ENCODE measurements at regions not wholly inside any gene's neighbourhood (a gene's known extent, or its start where the extent isn't known, plus 50 kb on each side); places are given as distances from the start of the nearest gene placed in this dataset.

DNA sequence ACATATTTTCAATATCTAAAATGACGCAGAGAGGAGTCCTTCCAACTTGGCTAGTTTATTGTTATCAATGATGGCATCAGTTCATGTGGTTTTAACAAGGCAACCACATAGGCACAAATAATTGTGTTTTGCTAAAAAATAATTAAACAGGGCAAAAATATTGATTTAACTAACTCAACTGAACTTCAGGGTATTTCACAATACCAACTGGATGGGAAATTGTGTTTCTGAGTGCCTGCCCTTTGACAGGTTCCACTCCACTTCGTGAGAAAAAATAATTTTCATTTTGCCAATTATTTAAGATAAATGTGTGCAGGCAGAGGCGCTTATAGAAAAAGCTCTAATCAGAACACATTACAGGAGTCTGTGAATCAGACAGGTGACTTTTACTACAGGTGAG lies 689.3 kb upstream of the CCDC54 start:
- no peak overlapping the region for H3K4me3 ChIP-seq (ENCODE audit: low read depth, low read length)
- TF ChIP-seq, protein P1, sequence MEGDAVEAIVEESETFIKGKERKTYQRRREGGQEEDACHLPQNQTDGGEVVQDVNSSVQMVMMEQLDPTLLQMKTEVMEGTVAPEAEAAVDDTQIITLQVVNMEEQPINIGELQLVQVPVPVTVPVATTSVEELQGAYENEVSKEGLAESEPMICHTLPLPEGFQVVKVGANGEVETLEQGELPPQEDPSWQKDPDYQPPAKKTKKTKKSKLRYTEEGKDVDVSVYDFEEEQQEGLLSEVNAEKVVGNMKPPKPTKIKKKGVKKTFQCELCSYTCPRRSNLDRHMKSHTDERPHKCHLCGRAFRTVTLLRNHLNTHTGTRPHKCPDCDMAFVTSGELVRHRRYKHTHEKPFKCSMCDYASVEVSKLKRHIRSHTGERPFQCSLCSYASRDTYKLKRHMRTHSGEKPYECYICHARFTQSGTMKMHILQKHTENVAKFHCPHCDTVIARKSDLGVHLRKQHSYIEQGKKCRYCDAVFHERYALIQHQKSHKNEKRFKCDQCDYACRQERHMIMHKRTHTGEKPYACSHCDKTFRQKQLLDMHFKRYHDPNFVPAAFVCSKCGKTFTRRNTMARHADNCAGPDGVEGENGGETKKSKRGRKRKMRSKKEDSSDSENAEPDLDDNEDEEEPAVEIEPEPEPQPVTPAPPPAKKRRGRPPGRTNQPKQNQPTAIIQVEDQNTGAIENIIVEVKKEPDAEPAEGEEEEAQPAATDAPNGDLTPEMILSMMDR (IDR thresholded peaks at IDR 0.05; ENCODE audit: borderline replicate concordance, insufficient read depth, low read depth, low read length): no peak

DNA sequence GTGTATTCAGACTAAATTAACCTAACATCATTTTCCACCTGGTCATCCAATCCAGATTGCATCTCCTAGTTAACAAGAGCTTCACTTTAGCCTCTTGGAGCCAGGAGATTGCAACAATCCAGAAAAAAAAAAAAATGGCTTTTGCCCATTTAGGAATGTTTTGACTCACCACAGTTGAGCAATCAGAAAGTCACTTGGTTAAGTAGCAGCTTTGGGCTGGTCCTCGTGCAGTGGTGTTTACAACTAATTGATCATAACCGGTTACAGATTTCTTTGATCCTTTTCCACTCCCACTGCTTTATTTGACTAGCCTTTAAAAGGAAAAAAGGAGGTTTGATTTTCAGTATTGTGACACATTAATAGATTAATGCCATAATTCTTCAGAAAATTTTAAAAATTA lies 688.8 kb upstream of the CCDC54 start:
- no peak overlapping the region for H3K4me3 ChIP-seq (ENCODE audit: low read depth, low read length)
- TF ChIP-seq, protein P1 (IDR thresholded peaks at IDR 0.05; ENCODE audit: borderline replicate concordance, insufficient read depth, low read depth, low read length): no peak

DNA sequence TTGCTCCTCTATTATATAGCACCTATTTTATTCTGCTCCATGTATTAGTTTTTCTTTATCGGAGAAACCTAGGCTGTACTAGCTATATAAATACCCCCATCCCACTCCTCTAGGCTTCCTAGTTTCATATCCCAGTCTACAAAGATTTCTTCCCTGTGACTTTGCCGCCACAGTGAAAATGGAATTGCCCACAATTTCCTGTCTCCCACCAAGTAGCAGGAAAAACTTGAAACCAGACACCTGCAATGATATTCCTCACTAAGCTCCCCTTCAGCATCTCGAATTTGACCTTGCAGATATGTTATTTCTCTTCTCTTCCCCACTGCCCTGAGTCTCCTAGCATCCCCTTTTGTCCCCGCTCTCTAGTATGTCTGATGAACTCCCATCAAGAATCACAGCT lies 685.8 kb upstream of the CCDC54 start:
- TF ChIP-seq, protein P1 (IDR thresholded peaks at IDR 0.05; ENCODE audit: borderline replicate concordance, insufficient read depth, low read depth, low read length): no peak
- H3K4me3 ChIP-seq (ENCODE audit: low read depth, low read length): no peak overlapping the region

DNA sequence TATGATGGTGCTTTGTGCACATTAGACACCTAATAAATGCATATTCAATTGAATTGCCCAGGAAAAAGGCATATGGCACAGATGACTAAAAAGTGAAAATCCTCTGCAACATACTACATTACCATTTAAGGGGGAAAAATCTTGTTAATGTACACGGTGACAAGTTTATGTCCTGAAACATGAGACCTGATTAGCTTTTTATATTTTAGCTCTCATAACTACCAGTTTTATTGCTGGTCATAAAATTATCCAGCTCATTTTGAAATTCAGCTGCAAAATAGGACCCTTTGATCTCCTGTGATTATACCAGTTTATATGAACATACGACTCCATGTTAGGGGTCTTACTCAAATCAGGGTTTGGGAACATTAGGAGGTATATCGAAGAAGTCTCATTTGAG lies 684.6 kb upstream of the CCDC54 start:
- H3K4me3 ChIP-seq (ENCODE audit: low read depth, low read length): no peak overlapping the region
- TF ChIP-seq, protein P1 (IDR thresholded peaks at IDR 0.05; ENCODE audit: borderline replicate concordance, insufficient read depth, low read depth, low read length): no peak

DNA sequence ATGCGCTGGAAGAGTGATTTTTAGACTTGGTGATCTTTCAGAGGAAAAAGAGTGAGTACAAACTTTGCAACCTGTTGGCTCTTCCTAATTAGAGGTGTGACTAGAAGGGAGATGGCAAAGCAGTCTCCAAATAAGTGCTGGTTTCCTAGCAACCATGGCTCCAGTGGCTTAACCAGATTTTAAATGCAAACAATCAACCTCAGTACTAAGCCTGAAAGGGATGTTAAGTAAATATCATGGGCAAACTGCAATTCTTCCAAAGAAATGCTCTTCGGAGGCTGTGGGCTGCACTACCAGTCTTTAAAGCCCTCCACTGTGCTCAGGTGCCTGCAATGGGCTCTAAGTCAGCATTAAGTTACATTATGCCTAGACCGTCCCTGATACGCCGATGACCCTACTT lies 678.1 kb upstream of the CCDC54 start:
- TF ChIP-seq, protein P1 (IDR thresholded peaks at IDR 0.05; ENCODE audit: borderline replicate concordance, insufficient read depth, low read depth, low read length): no peak
- H3K4me3 ChIP-seq (ENCODE audit: low read depth, low read length): no peak overlapping the region

DNA sequence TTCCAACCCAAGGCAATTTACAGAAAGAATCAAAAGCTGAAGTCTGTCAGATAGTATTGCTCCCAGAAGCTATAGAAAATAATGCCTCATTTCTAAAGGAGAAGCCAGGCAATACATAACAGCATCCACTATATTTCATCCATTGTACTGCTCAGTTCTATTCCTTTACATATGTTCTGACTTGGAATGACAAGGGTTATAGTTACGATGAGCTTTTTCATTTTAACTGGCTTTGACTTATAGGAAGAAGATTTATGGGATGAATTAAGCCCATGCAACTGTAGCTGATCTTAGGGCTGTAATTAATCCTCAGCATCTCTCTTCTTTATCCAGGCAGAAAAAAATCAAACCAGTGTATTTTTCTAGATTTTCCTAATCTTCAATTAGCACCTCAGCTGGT lies 676.3 kb upstream of the CCDC54 start:
- TF ChIP-seq, protein P1 (IDR thresholded peaks at IDR 0.05; ENCODE audit: borderline replicate concordance, insufficient read depth, low read depth, low read length): no peak
- no peak overlapping the region for H3K4me3 ChIP-seq (ENCODE audit: low read depth, low read length)

DNA sequence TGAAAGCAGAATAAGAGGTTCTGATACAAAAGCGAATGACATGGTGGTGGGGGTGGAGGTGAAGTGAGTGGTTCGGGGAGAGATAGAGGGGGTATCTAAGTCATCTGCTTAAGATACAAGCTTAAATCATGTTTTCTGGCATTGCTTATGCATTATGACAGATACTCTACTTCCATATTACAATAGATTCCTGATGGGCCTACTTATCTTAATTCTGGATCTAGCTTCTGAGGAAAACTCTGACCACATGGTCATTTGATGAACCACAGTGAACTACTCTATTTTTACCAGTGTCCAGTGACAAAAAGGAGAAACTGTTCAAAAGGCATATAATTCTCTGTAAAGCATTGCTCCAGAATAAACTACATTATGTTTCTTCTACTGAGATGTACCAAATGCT lies 673.7 kb upstream of the CCDC54 start:
- TF ChIP-seq, protein P1 (IDR thresholded peaks at IDR 0.05; ENCODE audit: borderline replicate concordance, insufficient read depth, low read depth, low read length): no peak
- H3K4me3 ChIP-seq (ENCODE audit: low read depth, low read length): no peak overlapping the region
